Cardiac fibroblast (primary cell): ENCODE measurements at regions not wholly inside any gene's neighbourhood (a gene's known extent, or its start where the extent isn't known, plus 50 kb on each side); places are given as distances from the start of the nearest gene placed in this dataset.

Experiments used
- DNase-seq, 2 donors: peaks; one replicate each; pipeline versions ENCODE4 v3.0.0 to v3.0.0-alpha.2; 2010; ENCODE audit warnings: low read depth in 2 of 2
- H3K4me3 ChIP-seq, 2 donors: replicated peaks in 1 of 2; 1 replicate in 1 of 2; 2 replicates in 1 of 2; pipeline ENCODE4 v1.5.1; 2011; ENCODE audit warnings: low read depth in 2 of 2, low read length in 2 of 2, mild to moderate bottlenecking in 2 of 2, moderate library complexity in 1 of 2
- CTCF ChIP-seq: IDR thresholded peaks from one replicate; pipeline ENCODE4 v1.5.1; 2011; ENCODE audit warnings: low read depth, mild to moderate bottlenecking, low read length, inconsistent platforms

DNA sequence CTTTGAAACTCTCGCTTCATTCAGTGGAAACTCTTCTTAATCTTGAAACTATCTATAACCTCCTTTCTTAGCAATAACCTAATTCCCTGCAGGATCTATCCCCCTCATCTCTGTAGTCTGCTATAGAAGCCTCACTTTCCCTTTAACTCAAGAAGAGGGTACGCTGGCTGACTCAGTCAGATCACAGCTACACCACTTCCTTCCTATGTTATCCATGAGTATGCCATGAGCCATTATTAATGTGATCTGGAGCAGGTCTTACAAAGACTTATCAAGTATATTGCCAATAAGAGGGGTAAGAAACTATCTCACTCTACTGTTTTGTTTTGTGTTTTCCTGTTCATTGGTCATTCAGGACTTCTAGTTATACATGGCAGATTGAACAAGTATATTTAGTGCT, 165.3 kb downstream of the PJA1 start:
- no peak for DNase-seq
- TF ChIP-seq CTCF = no peak
- no peak overlapping the region for H3K4me3 ChIP-seq

DNA sequence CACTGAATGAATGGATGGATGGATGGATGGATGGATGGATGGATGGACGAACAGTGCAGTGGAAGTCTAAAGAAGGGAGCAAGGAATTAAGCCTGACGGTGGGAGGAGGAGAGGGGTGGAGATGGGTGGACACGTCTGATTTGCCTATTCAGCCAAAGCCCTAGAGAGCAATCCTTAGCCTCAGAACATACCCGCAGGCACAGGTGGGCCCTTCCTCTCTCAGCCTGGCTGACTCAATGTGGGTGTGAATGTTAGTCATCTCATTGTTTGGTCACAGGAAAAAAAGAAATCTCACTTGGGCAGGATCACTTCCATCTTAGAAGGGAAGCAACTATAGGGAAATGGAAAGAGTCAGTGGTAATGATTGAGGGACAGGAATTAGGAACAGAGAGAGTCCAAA, 165.9 kb downstream of the PJA1 start:
- no peak for TF ChIP-seq CTCF
- DNase-seq = peak in 1 of 2 donors; percentile 65

DNA sequence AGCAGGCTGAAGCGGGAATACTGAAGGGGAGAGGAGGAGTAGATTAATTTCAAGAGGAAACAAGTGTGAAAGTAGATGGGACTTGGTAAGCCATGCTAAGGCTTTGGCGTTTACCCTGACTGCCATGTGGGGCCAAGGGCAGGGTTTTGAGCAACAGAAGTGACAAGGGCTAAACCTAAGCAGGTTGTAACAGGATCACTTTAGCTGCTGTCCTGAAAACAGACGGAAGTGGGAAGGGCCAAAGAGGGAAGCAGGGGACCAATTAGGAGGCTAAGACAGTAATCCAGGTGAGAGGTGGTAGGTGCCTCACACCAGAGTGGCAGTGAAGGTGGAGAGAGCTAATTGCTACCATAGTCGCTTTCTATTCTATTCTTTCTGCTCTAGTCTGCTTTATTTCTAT, 166.5 kb downstream of the PJA1 start:
- DNase-seq = no peak
- TF ChIP-seq CTCF = no peak

More for the DNA sequence above, 165.9 kb downstream of the PJA1 start:
- H3K4me3 ChIP-seq = no peak overlapping the region

GRCh38 chrX:68997911-68998310, 167.3 kb downstream of the PJA1 start:
- H3K4me3 ChIP-seq = no peak overlapping the region
- peak; percentile 72 to 89 for DNase-seq
- TF ChIP-seq CTCF = no peak

More for the DNA sequence above, 166.5 kb downstream of the PJA1 start:
- H3K4me3 ChIP-seq = no peak overlapping the region

GRCh38 chrX:68997511-68997910, 167.7 kb downstream of the PJA1 start:
- no peak for TF ChIP-seq CTCF
- DNase-seq = no peak
- no peak overlapping the region for H3K4me3 ChIP-seq

- DNase-seq = peak; percentile 62 to 92
- no peak overlapping the region for H3K4me3 ChIP-seq
- TF ChIP-seq CTCF = no peak
Measured at GRCh38 chrX:68995780-68996551, 167.1 kb downstream of the EFNB1 start.

DNA sequence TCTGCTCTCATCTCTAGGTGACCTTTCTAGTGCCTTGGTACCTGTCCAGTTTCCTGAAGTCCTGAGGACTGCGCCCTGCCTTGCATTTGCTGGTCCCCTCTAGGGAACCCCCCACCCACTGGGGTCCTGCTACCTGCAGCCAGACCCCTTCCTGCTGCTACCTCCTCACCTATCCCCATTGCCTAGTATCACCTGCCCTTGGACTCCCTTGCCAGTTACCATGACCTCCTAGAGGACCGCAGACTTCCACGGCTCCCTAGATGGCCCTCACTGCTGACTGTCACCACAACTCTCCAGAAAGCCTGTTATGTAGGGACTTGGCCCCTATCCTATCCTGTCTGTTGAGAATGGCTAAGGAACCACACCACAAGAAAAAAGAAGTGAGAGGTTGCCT, 166.6 kb downstream of the EFNB1 start:
- no peak for TF ChIP-seq CTCF
- no peak for DNase-seq
- H3K4me3 ChIP-seq = no peak overlapping the region
